Caco-2 (cell line): ENCODE measurements at regions not wholly inside any gene's neighbourhood (a gene's known extent, or its start where the extent isn't known, plus 50 kb on each side); places are given as distances from the start of the nearest gene placed in this dataset.

ENCODE experiments used
- BruUV-seq: library from RNA; stranded (reverse); fragments of 400-500 nt; replicated peaks from 2 replicates; lab custom pipeline; 2021; lab: Mats Ljungman, UMichigan
- CTCF ChIA-PET: fragments of 300-600 bp; sonication (Branson Sonifier 250); formaldehyde crosslinking; loops from one replicate; lab custom pipeline; 2022; ENCODE audit warnings: antibody characterized with exemption; lab: Charles Lee
- POLR2A ChIA-PET: fragments of 300-600 bp; sonication (Branson Sonifier 250); formaldehyde crosslinking; loops from one replicate; lab custom pipeline; 2022; ENCODE audit warnings: antibody characterized with exemption; lab: Charles Lee
- DNase-seq, 2 experiments: peaks; one replicate each; pipeline versions ENCODE4 v3.0.0 to v3.0.0-alpha.2; 2020 to 2022
- H3K27me3 ChIP-seq: replicated peaks from 2 replicates; pipeline ENCODE4 v1.6.0; 2011; ENCODE audit warnings: low read length; ENCODE audit not compliant: control insufficient read depth, insufficient read depth
- H3K36me3 ChIP-seq: 2 replicates; pipeline ENCODE4 v1.5.1; 2011; ENCODE audit warnings: low read length; ENCODE audit not compliant: control insufficient read depth, insufficient read depth
- H3K4me1 ChIP-seq: fragments of 250-450 bp; sonication (Bioruptor Pico); 2 replicates; pipeline ENCODE4 v1.5.1; 2020; ENCODE audit warnings: mild to moderate bottlenecking
- H3K4me3 ChIP-seq: 2 replicates; pipeline ENCODE4 v1.5.1; 2011; ENCODE audit warnings: low read depth, mild to moderate bottlenecking, control low read depth, low read length
- H3K9me3 ChIP-seq: fragments of 250-450 bp; sonication (Bioruptor Pico); 2 replicates; pipeline ENCODE4 v1.5.1; 2020; ENCODE audit warnings: mild to moderate bottlenecking, moderate library complexity
- H3K27ac Mint-ChIP-seq: one replicate; pipeline ENCODE4 v1.8.0; 2022; ENCODE audit warnings: mixed read lengths; ENCODE audit not compliant: unreplicated experiment
- H3K27me3 Mint-ChIP-seq: one replicate; pipeline ENCODE4 v1.8.0; 2022; ENCODE audit warnings: mixed read lengths; ENCODE audit not compliant: insufficient read depth, unreplicated experiment
- H3K36me3 Mint-ChIP-seq: one replicate; pipeline ENCODE4 v1.8.0; 2022; ENCODE audit warnings: mild to moderate bottlenecking, mixed read lengths; ENCODE audit not compliant: insufficient read depth, unreplicated experiment
- H3K4me1 Mint-ChIP-seq: one replicate; pipeline ENCODE4 v1.8.0; 2022; ENCODE audit warnings: low read depth, mixed read lengths; ENCODE audit not compliant: unreplicated experiment
- H3K4me3 Mint-ChIP-seq: one replicate; pipeline ENCODE4 v1.8.0; 2022; ENCODE audit warnings: mild to moderate bottlenecking, moderate library complexity, mixed read lengths; ENCODE audit not compliant: unreplicated experiment
- H3K9me3 Mint-ChIP-seq: one replicate; pipeline ENCODE4 v1.8.0; 2022; ENCODE audit warnings: mixed read lengths; ENCODE audit not compliant: unreplicated experiment
- intact Hi-C: fragments of 100-400 bp; cut with micrococcal nuclease; formaldehyde crosslinking; loops from one replicate; pipeline ENCODE4 v1.10.0; 2022; ENCODE audit not compliant: unreplicated experiment
- TF ChIP-seq, protein P1 (sequence below), 2 experiments: fragments of 200-600 bp in 1 of 2; IDR thresholded peaks; 1 replicate in 1 of 2; 2 replicates in 1 of 2; pipeline versions ENCODE4 v1.5.1 to v1.8.0; 2011 to 2022; ENCODE audit warnings: antibody characterized with exemption in 1 of 2, control low read depth in 1 of 2, inconsistent platforms in 1 of 2, low read depth in 1 of 2, low read length in 1 of 2, mild to moderate bottlenecking in 1 of 2, moderate library complexity in 1 of 2; ENCODE audit not compliant: insufficient read depth in 1 of 2, severe bottlenecking in 1 of 2, unreplicated experiment in 1 of 2

GRCh38 chr16:55214412-55214811 is 109.6 kb upstream of the IRX6 start:
- TF ChIP-seq, protein P1, sequence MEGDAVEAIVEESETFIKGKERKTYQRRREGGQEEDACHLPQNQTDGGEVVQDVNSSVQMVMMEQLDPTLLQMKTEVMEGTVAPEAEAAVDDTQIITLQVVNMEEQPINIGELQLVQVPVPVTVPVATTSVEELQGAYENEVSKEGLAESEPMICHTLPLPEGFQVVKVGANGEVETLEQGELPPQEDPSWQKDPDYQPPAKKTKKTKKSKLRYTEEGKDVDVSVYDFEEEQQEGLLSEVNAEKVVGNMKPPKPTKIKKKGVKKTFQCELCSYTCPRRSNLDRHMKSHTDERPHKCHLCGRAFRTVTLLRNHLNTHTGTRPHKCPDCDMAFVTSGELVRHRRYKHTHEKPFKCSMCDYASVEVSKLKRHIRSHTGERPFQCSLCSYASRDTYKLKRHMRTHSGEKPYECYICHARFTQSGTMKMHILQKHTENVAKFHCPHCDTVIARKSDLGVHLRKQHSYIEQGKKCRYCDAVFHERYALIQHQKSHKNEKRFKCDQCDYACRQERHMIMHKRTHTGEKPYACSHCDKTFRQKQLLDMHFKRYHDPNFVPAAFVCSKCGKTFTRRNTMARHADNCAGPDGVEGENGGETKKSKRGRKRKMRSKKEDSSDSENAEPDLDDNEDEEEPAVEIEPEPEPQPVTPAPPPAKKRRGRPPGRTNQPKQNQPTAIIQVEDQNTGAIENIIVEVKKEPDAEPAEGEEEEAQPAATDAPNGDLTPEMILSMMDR (IDR thresholded peaks at IDR 0.05; ENCODE audit: insufficient read depth in 1 of 2, low read depth in 1 of 2, low read length in 1 of 2, severe bottlenecking in 1 of 2, unreplicated experiment in 1 of 2) = no peak
- intact Hi-C loops = no loop called here
- H3K36me3 ChIP-seq = no peaks in the 10 kb centered on the region
- no TSS peak for BruUV-seq
- no peak for DNase-seq
- no peaks in the 10 kb centered on the region for H3K36me3 Mint-ChIP-seq
- H3K9me3 ChIP-seq = no peaks in the 10 kb centered on the region
- no peaks in the 10 kb centered on the region for H3K4me1 ChIP-seq
- ChIA-PET CTCF (interaction anchor here (0.6 kb wide), 1 partner anchor 293 kb away, joined by 3 read pairs; no protein-coding TSS in a partner anchor), POLR2A (interaction anchor here (0.7 kb wide), 1 partner anchor 756 kb away, joined by 3 read pairs; no protein-coding TSS in a partner anchor)
- H3K27me3 ChIP-seq = no peaks in the 10 kb centered on the region
- H3K27ac Mint-ChIP-seq = no peak overlapping the region
- H3K4me3 Mint-ChIP-seq = no peak overlapping the region
- H3K4me1 Mint-ChIP-seq = no peaks in the 10 kb centered on the region
- peaks cover 4% of the 10 kb centered on the region for H3K27me3 Mint-ChIP-seq
- no peaks in the 10 kb centered on the region for H3K9me3 Mint-ChIP-seq
- H3K4me3 ChIP-seq = no peak overlapping the region

DNA sequence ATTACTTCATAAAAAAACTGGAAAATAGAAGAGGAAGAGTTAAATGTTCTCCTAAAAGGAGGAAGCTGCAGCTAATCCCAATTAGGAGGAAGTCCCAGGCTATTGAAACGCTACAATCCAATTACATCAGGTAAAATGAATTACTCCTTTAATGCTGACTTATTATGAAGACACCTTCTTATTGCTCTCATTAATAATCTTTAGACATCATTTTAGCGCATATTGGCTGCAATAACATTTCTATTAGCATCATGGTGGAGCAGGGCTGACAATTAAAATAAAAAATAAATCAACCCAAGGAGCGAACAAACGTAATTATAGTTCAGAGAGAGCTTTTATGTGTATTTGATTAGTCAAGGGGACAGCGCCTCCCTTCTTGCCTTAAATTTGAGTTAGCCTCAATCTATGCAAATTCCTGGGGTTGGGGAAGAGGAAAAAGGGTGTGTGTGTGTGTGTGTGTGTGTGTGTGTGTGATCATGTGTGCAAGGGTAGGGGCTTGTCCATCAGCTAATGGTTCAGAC is 109.0 kb upstream of the IRX6 start:
- intact Hi-C loops = no loop called here
- Mint-ChIP-seq H3K4me1 (no peaks in the 10 kb centered on the region), H3K9me3 (no peaks in the 10 kb centered on the region), H3K4me3 (no peak overlapping the region), H3K36me3 (no peaks in the 10 kb centered on the region), H3K27ac (no peak overlapping the region), H3K27me3 (peaks cover 4% of the 10 kb centered on the region)
- TF ChIP-seq, protein P1 (IDR thresholded peaks at IDR 0.05; ENCODE audit: insufficient read depth in 1 of 2, low read depth in 1 of 2, low read length in 1 of 2, severe bottlenecking in 1 of 2, unreplicated experiment in 1 of 2) = no peak
- POLR2A ChIA-PET = interaction anchor here (0.7 kb wide), 1 partner anchor 757 kb away, joined by 3 read pairs; no protein-coding TSS in a partner anchor
- no peaks in the 10 kb centered on the region for H3K36me3 ChIP-seq
- H3K27me3 ChIP-seq = no peaks in the 10 kb centered on the region
- no peaks in the 10 kb centered on the region for H3K9me3 ChIP-seq
- no peak overlapping the region for H3K4me3 ChIP-seq
- CTCF ChIA-PET = no interaction called here
- DNase-seq = no peak
- BruUV-seq = no TSS peak
- no peaks in the 10 kb centered on the region for H3K4me1 ChIP-seq

GRCh38 chr16:55217392-55217791 is 106.6 kb upstream of the IRX6 start:
- Histone ChIP-seq H3K36me3 (no peaks in the 10 kb centered on the region), H3K9me3 (no peaks in the 10 kb centered on the region), H3K27me3 (no peaks in the 10 kb centered on the region), H3K4me3 (no peak overlapping the region), H3K4me1 (no peaks in the 10 kb centered on the region)
- BruUV-seq = no TSS peak
- H3K4me1 Mint-ChIP-seq = no peaks in the 10 kb centered on the region
- POLR2A ChIA-PET = no interaction called here
- CTCF ChIA-PET = no interaction called here
- H3K27ac Mint-ChIP-seq = no peak overlapping the region
- DNase-seq = no peak
- H3K9me3 Mint-ChIP-seq = no peaks in the 10 kb centered on the region
- peaks cover 6% of the 10 kb centered on the region for H3K27me3 Mint-ChIP-seq
- H3K36me3 Mint-ChIP-seq = no peaks in the 10 kb centered on the region
- TF ChIP-seq, protein P1 (IDR thresholded peaks at IDR 0.05; ENCODE audit: insufficient read depth in 1 of 2, low read depth in 1 of 2, low read length in 1 of 2, severe bottlenecking in 1 of 2, unreplicated experiment in 1 of 2) = no peak
- intact Hi-C loops = no loop called here
- no peak overlapping the region for H3K4me3 Mint-ChIP-seq
